HG03442 (cell line): ENCODE measurements at regions not wholly inside any gene's neighbourhood (a gene's known extent, or its start where the extent isn't known, plus 50 kb on each side); places are given as distances from the start of the nearest gene placed in this dataset.

ENCODE experiments used
- ATAC-seq: cut with Tn5 transposase; IDR thresholded peaks from one replicate; pipeline ENCODE4 v1.9.1; 2021; ENCODE audit warnings: mild to moderate bottlenecking, moderate library complexity; ENCODE audit not compliant: unreplicated experiment

DNA sequence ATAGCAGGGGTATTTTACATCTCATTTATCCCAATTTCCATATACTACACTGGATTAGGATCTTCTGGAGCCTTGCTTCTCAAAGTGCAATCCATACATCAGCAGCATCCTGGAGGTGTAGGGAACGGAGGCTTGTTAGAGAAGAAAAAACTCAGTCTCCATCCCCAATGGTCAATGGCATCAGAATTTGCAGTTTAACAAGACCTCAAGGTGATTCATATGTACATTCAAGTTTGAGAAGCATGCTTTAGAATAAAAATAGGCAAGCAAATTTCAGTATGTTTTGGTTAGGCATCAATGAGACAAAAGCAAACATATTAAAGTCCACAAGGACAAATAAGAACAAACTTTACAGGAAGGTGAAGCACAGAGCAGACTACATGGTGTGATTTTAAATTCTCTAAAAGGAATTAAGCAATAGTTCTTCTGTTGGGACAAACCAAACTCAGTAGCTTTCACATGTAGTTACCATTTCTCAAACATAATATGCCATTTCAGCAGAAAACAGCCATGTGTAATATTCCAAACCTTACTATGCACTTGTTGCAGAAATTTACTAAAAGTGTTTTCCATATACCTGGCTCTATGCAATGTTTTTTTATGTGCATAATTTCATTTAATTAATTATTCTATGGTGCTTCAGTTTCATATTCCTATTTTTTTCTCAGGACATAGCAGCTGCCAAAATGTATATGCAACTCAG lies 360.3 kb upstream of the NECTIN3 start:
- ATAC-seq = no peak

DNA sequence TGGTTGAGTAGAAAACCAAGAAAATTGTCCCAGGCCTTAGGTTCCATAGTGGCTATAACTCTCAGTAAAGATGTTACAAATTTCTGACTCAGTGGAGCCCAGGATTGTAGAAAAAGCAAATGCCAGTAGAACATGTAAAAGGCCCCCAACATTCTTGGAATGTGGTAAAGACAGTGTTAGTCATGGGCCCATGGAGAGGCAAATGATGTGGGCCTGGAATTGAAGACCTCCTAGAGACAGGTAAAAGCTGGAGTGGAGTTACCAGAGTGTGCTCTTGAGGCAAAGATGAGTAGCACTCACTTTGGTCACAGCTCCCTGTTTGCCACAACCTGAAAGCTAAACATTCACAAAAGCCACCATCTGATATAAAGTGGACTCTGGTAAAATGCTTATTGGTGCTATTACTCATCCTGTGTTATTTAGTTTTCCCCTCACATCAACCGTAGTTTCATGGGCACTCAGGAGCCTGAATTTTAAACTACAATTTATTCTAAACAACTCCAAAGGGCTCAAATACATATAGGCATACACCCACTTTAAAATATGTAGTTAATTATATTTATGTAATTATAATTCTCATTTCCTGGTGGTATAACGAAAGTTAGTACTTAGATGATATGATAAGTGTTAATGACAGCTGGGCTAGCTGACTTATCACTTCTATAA lies 359.6 kb upstream of the NECTIN3 start:
- no peak for ATAC-seq

DNA sequence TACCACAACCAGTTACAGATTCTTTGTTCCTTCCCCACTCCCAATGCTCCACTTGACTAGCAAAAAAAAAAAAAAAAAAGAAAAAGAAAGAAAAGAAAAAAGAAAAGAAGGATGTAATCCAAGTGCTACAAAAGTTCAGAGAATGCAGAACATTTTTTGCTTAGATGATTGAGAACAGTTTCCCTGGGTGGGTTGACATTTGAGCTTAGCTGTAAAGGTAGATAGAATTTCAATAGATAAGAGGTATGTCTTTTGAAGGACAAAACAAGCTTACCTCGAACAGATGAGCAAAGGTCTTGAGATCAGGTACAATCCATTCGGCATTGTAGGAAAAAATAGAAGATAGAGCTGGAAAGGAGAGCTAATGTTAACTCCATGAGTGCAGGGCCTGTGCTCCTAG lies 344.6 kb upstream of the NECTIN3 start:
- no peak for ATAC-seq

DNA sequence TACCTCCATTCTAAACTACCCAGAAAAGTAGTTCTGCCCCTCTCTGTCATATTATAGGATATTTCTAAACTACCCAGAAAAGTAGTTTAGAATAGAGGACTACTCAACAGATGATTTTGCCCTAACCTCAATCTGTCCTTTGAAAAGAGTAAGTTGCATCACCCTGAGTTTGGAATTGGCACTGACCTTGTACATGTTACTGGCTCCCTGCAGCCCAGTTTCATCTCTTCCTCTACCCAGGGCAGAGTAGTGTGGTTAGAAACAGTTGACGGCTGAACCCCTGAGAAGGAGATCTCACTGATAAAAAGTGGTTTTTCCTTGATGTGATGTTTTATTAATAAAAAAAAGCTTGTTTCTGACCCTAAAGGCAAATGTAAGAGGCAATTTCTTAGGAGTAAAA lies 340.5 kb upstream of the NECTIN3 start:
- ATAC-seq = no peak

DNA sequence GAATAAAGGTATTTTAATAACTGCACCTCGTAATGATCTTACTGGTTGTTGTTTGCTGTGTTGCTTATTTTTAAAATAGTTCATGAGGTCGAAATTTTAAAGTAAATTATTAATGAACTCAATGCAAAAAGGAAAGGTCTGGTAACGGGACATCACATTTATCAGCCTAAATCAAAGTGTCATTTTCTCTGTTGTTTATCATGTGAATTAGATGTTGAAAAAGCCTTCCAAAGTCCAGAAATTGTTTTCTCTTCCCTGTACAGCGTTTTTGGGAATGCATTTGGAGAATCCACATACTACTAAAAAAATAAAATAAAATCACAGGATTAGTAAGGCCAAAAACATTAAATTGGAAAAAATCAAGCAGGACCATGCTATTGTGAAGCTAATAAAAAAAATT lies 339.2 kb upstream of the NECTIN3 start:
- no peak for ATAC-seq

DNA sequence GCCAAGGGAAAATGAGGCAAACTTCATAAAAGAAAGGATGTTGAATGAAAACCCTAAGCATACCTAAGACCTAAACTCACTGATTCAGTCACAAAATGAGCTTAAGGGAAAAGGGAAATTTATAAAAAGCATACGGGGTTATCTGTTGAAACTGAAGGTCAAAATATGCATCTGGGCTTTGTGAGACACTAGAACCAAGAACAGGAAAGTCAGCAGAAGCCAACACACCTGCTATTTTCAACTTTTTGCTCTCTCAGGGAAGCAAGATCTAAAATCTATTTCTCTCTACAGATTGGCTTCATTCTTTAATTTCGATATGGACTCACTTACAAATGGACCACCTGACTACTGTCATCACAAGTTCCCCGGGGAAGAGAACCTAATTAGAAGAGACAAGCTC lies 338.6 kb upstream of the NECTIN3 start:
- ATAC-seq = no peak

DNA sequence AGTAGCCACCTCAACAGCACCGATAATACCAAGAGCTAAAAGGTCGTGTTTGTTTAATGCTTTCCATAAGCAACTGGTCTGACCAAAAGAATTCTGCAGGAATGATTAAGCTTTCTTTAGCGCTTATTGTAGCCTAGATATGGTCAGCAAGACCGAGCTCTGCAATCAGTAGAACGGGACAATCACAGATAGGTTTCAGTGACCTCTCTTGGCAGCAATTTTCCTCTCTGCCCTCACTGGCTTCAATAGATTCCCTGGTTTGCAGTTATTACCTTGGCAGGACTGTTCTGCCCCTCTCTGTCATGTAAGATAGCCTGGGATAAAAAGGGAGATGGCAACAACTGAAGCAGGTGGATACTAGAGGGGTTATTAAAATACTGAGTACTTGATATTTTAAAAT lies 337.1 kb upstream of the NECTIN3 start:
- ATAC-seq = no peak

DNA sequence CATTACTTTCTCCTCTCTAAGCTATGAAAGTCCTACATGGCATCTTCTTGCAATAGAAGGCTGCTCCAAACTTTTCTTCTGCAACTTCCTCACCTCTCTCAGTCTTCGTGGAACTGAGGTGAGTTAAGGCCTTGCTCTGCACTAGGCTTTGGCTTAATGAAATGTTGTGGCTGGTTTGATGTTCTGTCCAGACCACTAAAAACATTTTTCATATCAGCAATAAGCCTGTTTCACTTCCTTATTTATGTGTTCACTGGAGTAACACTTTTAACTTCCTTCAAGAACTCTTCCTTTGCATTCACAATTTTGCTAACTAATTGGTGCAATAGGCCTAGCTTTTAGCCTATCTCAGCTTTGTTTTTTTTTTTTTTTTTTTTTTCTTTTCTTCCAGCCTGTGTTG lies 335.3 kb upstream of the NECTIN3 start:
- peak; percentile 90 for ATAC-seq

DNA sequence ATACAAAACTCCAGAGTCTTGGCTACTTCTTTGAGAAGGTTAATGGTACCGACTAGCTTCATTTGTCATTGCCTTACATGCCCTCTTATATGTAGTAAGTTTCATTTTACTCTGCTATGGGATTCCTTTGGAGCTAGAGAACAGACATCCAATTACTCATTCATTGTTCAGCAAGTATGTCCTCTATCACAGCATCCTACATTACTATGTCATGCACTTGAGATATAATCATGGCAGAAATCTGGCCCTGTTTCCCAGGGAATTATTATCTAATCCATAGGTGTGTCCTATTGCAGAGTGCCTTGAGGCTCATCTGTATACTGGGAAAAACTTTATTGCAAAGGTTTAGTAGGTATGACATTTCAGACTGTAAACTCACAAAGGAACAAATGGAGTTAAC lies 333.1 kb upstream of the NECTIN3 start:
- ATAC-seq = no peak

DNA sequence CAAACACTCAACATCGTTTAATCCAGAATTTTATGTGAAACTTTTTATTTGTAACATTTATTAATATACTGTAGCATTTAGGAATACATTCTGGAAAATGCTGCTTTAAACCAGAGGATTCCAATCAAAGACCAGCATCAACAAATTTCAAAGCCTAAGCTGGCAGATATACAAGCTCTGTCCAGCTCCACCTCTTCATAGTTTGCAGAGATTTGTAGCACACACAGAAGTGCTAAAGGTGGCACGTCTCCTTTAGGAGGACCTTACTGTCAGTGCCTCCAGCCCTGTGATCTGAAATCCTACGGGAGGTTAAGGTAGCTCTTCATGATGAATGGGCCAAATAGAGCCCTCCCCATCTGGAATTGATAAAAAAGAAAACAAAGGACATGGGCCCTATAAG lies 329.7 kb upstream of the NECTIN3 start:
- no peak for ATAC-seq

DNA sequence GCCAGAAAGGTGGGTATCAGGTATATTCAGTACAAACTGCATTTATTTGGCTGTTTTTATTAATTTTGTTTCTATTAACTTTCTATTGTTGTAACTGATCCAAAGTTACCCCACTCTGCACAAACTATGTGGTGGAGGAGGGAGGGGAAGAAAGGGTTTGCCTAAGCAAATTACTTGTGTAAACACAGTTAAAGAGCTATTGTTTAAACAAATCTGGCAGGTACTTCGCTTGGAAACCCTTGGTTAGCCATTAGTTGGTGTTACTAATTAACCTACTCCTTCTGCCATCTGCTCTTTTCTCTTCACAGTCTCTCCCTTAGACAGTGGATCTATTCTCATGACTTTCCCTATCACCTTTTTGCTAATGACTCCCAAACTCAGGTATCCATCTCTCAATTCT lies 328.4 kb upstream of the NECTIN3 start:
- ATAC-seq = no peak

DNA sequence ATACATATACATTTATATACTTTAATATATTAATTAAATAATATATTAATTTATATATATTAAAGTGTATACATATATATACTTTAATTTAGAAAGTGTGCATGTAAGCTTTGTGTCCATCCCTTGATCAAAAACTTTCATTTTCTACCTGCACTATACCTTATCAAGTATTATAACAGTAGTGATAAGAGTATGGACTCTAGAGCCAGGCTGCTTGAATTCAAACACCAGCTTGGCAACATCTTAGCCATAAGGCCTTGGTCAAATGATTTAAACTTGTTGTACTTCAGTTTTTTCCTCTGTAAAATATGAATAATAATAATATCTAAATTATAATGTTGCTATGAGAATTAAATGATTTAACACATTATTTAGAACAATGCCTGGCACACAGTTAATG lies 327.6 kb upstream of the NECTIN3 start:
- ATAC-seq = no peak

DNA sequence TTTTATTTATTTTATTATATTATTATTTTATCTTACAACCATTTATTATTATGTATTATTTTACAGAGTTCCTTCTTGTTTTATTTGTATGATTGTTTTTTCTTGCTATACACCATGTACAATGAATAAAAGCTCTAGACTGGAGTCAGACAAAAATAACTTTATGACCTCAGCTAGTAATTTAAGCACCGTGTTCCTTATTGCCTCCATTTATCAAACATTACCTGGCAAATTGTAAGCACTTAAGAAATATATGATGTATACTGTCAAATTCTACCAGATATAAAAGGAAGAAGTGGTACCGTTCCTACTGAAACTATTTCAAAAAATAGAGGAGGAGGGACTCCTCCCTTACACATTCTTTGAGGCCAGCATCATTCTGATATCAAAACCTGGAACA lies 326.9 kb upstream of the NECTIN3 start:
- ATAC-seq = no peak

DNA sequence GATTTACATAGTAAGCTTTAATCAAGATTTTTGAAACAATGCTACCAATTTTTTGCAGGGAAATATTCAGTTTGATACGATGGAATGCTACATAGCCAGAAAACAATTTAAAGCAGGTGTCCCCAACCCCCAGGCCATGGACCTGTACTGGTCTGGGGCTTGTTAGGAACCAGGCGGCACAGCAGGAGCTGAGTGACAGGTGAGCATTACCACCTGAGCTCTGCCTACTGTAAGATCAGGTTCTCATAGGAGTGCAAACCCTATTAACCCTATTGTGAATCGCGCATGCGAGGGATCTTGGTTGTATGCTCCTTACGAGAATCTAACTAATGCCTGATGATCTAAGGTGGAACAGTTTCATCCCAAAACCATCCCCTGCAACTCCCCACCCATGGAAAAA lies 322.6 kb upstream of the NECTIN3 start:
- ATAC-seq = no peak

DNA sequence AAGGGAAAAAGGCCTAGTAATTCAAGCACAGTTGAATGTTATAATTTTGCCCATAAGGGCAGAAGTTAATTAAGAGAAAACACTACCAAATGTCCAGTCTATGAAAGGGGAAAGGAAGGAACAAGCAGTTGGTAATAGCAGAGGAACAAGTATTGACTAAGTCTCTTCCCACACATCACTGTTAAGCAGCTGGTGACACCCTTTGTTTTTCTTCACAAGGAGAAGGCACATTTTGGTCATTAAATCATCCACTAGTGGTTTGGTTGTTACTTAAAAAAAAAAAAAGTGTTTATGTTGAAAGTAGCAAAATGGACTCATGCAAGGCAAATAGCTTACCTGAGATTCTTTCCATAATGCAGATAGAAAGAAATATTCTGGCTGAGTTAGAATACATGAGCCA lies 321.4 kb upstream of the NECTIN3 start:
- no peak for ATAC-seq

DNA sequence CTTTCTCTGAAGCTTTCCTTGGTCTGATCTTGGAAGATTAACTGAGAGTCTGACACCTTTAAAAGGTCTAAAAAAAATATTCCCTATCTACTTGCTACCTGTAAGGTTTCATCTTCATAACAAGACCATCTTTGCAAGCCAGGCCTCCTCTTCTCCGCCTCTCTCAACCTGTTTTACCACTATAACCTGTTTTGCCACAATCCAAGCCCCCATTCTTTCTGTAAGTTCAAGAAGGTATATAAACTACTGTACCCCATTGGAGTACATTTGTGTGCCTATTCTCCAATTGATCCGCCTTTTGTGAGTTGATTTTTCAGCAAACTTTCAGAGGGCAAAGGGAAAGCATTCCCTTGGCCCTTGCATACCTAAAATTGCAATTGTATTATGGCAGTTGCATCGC lies 319.3 kb upstream of the NECTIN3 start:
- no peak for ATAC-seq

DNA sequence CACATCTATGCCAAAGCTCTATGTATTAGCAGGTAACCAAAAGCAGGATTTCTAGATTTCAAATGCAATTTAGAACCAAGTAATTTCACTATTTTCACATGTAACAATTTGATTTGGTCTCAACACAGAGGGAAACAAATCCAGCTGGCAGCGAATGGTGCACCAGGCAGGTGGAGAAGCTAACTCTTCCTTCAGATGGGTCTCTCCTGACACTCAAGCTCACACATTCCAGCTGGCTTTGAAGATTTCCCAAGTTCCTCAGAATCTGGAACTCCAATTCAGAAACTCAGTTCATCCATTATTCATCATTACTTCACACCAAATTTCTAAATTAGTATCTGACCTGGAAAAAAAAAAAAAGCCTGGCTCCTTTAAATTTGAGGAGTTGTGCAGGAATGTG lies 318.1 kb upstream of the NECTIN3 start:
- no peak for ATAC-seq

DNA sequence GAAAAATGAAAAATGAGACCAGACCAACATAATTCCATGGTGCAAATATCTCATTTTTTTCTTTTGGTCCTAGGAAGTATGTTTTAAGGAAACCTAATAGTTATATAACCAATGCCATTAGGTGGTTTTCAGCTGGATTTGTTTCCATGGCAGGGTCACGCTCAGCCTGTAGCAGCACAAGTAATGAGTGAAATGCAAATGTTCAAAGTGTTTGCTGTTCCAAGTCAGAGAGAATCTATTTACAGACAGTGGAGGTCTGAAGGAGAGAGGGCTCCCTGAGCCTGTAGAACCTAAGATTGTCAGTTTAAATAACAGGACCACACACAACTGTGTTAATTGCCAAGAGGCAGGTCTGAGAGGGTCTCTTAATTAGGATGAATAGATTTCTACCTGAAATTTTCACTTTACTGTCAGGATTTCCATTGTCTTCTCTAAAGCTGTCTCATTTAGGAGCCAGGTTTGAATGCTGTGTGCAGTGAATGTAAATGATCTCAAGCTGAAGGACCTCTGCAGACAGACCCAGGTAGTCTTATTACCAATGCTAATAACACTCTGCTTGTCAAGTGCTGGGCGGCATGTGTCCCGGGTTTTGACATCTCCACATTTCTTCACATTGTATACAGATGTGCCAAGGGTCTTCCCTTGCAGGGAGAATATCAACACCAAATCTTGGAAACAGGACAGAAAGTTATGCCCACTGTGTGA lies 317.3 kb upstream of the NECTIN3 start:
- ATAC-seq = no peak

DNA sequence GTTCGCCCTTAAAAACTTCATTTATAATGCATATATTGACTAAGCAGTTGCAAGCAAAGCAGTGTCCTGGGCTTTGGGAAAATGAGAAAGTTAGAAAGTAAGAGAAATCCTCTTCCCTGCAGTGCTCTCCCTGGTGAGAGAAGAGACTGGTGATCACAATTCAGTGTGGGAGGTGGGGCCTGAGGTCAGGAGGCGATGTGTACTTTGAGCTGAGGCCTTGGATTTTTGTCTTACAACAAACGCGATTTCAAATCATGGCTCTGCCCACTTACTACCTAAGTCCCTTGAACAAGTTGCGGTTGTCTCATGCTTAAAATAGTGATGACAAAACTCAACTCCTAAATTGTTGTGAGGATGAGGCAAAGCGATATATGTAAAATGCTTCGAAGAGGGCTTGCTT lies 316.3 kb upstream of the NECTIN3 start:
- no peak for ATAC-seq

DNA sequence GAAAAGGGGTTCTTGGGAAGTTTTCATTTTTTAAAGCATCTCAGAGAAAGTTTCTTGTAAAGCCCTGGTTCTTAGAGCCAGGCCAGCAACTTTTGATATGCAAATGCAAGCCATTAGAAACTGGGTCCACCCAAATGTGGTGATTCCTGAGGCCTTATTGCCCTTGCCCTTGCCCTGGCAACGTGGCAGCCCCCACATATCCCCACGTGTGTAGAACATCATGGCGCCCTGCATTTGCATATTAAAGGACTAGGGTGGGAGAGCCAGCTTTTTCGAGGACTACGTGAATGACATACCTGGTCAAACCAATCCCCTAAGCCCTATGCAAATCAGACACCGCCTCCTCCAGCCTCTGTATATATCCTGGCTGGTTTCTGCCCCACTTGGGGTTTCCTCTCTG lies 314.9 kb upstream of the NECTIN3 start:
- ATAC-seq = no peak

DNA sequence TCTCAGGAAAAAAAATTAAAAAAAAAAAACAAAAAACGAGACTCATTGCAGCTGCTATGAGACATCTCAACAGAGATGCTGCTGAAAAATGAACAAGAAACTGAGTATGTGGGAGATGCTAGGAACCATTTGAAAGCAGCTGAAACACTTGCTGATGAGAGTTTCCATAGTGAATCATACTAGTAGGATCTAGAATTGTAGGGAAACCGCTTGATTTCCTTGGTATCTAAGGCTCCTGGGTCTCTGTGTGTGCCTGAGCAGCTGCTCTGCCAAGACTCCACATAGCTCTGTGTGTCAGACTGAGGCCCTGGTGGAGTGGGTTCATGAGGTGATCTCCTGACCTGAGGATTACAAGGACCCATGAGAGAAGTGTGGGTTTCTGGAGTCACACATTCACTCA lies 313.4 kb upstream of the NECTIN3 start:
- ATAC-seq = no peak

DNA sequence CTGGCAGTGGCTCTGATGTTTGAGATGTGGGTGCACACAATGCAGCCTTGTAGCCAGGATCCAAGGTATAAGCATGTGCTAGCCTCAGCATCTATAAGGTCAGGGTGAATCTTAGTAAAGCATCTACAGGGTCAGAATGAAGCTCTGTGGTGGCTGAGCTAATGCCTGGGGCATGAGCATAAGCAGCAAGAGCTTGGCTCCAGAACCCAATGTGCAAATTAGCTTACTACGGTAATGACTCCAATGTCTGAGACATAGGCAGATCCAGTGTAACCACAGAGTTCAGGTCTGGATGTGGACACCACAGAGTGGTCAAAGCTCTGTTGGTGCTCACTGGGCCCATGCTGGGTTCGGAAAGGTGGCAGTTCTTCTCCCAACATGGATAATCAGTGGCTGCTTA lies 304.5 kb upstream of the NECTIN3 start:
- ATAC-seq = no peak
